AG09309 (cell line): ENCODE measurements at regions not wholly inside any gene's neighbourhood (a gene's known extent, or its start where the extent isn't known, plus 50 kb on each side); places are given as distances from the start of the nearest gene placed in this dataset.

Source experiments
- DNase-seq: peaks from one replicate; pipeline ENCODE4 v3.0.0-alpha.2; 2010; ENCODE audit warnings: low read depth
- H3K4me3 ChIP-seq: 2 replicates; pipeline ENCODE4 v1.5.1; 2011; ENCODE audit warnings: mild to moderate bottlenecking, low read depth, low read length, moderate library complexity; ENCODE audit not compliant: control insufficient read depth
- TF ChIP-seq, protein P1 (sequence below): IDR thresholded peaks from 2 replicates; pipeline ENCODE4 v1.5.1; 2011; ENCODE audit warnings: mild to moderate bottlenecking, low read depth, low read length, inconsistent platforms; ENCODE audit not compliant: insufficient read depth, control insufficient read depth; ENCODE audit errors: missing control alignments

DNA sequence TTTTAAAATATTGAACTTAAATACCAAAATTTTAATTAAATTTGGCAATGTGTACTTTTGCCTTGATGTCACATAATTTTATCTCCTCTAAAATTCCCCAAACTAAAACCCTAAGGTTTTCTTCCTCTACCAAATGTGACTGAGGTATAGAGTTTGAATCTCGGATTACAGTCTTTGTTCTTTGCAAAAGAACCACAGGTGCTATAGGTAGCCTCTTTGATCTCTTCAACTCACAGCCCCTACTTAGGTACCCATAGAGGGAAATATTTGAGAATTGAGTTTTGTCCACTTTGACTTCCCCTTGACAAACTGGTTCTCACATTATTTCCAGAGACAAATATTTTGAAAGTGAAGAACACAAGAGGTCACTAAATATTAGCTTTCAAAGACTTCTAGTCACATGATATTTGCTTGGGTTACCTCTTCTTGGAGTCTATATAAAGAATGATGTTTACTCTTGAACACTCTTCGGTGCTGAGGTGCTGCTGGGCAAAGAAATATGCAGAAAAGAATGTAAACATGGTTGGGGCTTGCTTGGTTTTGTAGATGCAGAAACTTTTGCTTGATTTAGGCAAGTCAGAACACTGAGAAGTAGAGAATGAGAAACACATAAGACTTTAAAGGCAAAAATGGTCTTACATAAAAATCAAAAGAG lies 120.8 kb upstream of the MCTP2 start:
- no peak overlapping the region for H3K4me3 ChIP-seq
- no peak for DNase-seq
- TF ChIP-seq, protein P1, sequence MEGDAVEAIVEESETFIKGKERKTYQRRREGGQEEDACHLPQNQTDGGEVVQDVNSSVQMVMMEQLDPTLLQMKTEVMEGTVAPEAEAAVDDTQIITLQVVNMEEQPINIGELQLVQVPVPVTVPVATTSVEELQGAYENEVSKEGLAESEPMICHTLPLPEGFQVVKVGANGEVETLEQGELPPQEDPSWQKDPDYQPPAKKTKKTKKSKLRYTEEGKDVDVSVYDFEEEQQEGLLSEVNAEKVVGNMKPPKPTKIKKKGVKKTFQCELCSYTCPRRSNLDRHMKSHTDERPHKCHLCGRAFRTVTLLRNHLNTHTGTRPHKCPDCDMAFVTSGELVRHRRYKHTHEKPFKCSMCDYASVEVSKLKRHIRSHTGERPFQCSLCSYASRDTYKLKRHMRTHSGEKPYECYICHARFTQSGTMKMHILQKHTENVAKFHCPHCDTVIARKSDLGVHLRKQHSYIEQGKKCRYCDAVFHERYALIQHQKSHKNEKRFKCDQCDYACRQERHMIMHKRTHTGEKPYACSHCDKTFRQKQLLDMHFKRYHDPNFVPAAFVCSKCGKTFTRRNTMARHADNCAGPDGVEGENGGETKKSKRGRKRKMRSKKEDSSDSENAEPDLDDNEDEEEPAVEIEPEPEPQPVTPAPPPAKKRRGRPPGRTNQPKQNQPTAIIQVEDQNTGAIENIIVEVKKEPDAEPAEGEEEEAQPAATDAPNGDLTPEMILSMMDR, result no peak

DNA sequence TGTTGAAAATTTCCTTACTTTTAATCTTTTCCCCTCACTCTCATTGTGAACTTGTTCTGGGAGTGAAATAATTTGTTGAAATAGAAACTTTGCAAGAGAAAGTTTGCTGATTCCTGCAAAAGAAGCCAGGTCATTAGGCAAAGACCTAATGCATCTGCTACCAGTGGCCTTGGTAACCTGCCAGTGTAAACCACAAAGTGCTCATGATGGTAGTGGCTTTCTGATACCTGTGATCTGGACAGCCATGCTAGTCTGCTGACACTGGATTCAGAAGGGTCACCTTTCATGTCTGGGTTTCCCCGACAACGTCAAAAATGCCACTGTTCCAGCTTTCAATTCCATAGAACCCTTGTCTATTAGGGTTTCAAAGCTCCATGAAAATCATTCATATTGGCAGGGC lies 123.7 kb upstream of the MCTP2 start:
- no peak for DNase-seq
- no peak overlapping the region for H3K4me3 ChIP-seq
- TF ChIP-seq, protein P1, result no peak

- TF ChIP-seq, protein P1, result no peak
- no peak for DNase-seq
- no peak overlapping the region for H3K4me3 ChIP-seq
Observed at GRCh38 chr15:94105760-94106159, 125.6 kb upstream of the MCTP2 start.

DNA sequence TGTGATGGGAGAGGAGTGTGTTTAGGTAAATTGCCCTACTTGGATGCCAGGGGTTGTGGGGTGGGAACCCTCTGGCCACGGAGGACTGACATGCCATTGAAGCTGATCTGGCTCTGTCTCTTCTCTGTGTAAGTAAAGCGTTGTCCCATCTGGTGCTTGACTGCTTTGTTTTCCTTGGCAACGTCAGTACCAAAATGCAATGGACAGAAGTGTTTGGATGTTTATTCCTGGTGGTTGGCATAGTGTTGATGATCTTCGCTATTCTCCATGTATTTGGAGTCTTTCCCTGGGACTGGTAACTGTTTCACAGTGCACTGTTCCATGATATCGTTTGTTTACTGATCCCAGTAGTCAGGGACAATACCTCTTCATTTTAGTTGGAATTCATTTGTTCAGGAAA lies 130.5 kb upstream of the MCTP2 start:
- TF ChIP-seq, protein P1, result no peak
- DNase-seq, result no peak
- no peak overlapping the region for H3K4me3 ChIP-seq

- TF ChIP-seq, protein P1, result no peak
- no peak for DNase-seq
- H3K4me3 ChIP-seq, result no peak overlapping the region
Observed at GRCh38 chr15:94099574-94099960, 131.8 kb upstream of the MCTP2 start.

- DNase-seq, result no peak
- TF ChIP-seq, protein P1, result no peak
- no peak overlapping the region for H3K4me3 ChIP-seq
Observed at GRCh38 chr15:94098921-94099573, 132.3 kb upstream of the MCTP2 start.
